GM13977 (cell line): ENCODE measurements at regions not wholly inside any gene's neighbourhood (a gene's known extent, or its start where the extent isn't known, plus 50 kb on each side); places are given as distances from the start of the nearest gene placed in this dataset.

Experiments
- DNase-seq: peaks from one replicate; pipeline ENCODE4 v3.0.0; 2012; ENCODE audit warnings: low spot score
- in situ Hi-C: fragments of 300-500 bp; cut with MboI; formaldehyde crosslinking; loops from one replicate; pipeline ENCODE4 v1.12.0; 2022; ENCODE audit warnings: low sequenced_read_pairs, low pct_unique_long_range_greater_than_20kb, mixed read lengths, inconsistent platforms; ENCODE audit not compliant: unreplicated experiment
- TF ChIP-seq, protein P1 (sequence below): IDR thresholded peaks from 2 replicates; pipeline ENCODE4 v1.5.1; 2012; ENCODE audit warnings: mild to moderate bottlenecking, control low read depth; ENCODE audit not compliant: insufficient read depth; ENCODE audit errors: extremely low read depth, missing control alignments

- TF ChIP-seq, protein P1, sequence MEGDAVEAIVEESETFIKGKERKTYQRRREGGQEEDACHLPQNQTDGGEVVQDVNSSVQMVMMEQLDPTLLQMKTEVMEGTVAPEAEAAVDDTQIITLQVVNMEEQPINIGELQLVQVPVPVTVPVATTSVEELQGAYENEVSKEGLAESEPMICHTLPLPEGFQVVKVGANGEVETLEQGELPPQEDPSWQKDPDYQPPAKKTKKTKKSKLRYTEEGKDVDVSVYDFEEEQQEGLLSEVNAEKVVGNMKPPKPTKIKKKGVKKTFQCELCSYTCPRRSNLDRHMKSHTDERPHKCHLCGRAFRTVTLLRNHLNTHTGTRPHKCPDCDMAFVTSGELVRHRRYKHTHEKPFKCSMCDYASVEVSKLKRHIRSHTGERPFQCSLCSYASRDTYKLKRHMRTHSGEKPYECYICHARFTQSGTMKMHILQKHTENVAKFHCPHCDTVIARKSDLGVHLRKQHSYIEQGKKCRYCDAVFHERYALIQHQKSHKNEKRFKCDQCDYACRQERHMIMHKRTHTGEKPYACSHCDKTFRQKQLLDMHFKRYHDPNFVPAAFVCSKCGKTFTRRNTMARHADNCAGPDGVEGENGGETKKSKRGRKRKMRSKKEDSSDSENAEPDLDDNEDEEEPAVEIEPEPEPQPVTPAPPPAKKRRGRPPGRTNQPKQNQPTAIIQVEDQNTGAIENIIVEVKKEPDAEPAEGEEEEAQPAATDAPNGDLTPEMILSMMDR, result peak; percentile 53
- in situ Hi-C loops, result no loop called here
- peak; percentile 48 for DNase-seq
Observed at GRCh38 chr18:68623342-68623741, 91.6 kb downstream of the TMX3 start.

DNA sequence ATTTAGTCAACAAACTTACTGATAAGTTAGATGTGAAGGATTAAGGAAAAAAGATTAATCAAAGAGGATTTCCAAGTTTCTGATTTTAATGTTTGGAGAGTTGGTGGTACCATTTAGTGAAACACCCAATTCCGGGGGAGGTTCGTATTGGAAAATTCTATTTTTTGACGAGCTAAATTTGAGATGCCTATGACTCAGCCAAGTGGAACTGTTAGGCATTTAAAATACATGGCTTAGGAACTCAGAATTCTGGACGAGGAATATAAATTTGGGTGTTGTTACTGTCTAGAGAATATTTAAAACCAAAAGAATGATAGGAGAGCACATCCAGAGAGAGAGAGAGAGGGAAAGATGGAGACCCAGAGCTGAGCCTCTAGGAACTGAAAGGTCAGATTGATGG lies 103.6 kb downstream of the TMX3 start:
- DNase-seq, result no peak
- TF ChIP-seq, protein P1, result no peak
- in situ Hi-C loops, result no loop called here

DNA sequence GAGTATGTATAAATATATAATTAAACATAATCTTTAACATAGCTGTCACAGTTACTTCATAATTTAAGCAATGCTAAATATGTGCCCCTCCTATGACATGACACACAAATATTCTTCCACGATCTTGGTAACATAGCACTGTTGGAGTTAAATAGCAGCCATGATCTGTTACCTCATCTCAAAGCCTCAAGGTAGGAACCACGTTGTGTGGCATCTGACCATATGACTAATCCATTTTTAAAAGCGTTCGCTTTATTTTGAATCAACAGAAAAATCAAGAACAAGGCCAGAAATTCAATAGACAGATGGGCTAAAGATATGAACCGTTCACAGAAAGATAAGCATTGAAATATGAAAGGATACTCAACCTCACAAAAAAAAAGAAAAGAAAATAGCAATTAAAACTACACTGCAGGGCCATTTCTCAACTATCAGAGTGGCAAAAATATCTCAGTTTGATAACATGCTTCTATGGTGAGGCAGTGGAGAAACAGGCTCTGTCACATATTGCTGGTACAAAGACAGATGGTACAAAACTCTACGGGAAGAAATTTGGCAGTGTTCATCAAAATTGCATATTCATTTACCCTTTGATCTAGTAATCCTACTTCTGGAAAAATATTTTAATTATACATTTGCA lies 105.9 kb downstream of the TMX3 start:
- TF ChIP-seq, protein P1, result no peak
- in situ Hi-C loops, result no loop called here
- DNase-seq, result no peak

- in situ Hi-C loops, result no loop called here
- DNase-seq, result no peak
- TF ChIP-seq, protein P1, result no peak
Observed at GRCh38 chr18:68607852-68608251, 107.1 kb downstream of the TMX3 start.

DNA sequence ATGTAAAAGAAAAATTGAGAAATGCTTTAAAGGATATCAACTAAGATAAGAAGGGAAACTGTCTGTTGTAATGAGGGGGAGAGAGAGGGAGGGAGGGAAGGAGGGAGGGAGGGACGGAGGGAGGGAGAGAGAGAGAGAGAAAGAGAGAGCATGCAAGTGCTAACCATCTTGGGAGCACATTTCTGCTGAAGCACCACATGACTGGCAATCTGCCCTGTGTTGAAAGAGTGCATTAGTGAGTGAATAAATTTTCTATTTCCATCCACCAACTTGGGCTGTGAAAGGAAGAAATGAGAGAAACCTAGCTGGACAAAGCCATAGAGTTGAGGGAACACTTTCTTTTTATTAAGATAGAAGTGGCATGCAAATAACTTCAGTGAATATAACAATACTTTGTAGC lies 110.7 kb downstream of the TMX3 start:
- DNase-seq, result no peak
- in situ Hi-C loops, result no loop called here
- TF ChIP-seq, protein P1, result no peak

DNA sequence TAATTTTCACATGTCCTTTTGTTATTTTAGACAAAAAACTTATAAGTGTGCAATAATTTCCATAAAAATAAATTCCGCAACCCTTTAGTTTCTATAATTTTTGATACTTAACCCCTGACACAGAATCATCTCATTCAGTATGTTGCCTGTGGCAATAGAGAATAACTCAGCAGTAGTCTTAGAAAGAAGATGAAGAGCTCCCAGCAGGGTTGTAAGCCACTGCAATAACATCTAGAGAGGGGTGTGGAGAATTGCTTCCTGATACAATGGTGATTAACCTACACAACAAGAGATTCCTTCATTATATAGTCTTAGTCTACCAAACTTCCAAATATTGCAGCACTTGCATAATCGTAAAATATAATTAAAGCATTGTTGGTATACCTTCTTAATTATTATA lies 118.9 kb downstream of the TMX3 start:
- no peak for DNase-seq
- TF ChIP-seq, protein P1, result no peak
- in situ Hi-C loops, result no loop called here
